ENCODE measurements at regions not wholly inside any gene's neighbourhood (a gene's known extent, or its start where the extent isn't known, plus 50 kb on each side); places are given as distances from the start of the nearest gene placed in this dataset.

- TF ChIP-seq FOXA1 (IDR thresholded peaks at IDR 0.05), result no peak
- TF ChIP-seq ELF4 (IDR thresholded peaks at IDR 0.05), result no peak
- TF ChIP-seq L3MBTL2 (conservative IDR thresholded peaks at IDR 0.05), result no peak
- TF ChIP-seq BHLHE40 (IDR thresholded peaks at IDR 0.05; ENCODE audit: borderline replicate concordance), result no peak
Observed at GRCh38 chr1:30423570-30423969, 299.8 kb downstream of the MATN1 start.
